Testis (tissue), 2 donors: ENCODE measurements at regions not wholly inside any gene's neighbourhood (a gene's known extent, or its start where the extent isn't known, plus 50 kb on each side); places are given as distances from the start of the nearest gene placed in this dataset.

ENCODE experiments used
- DNase-seq: peaks from one replicate; pipeline ENCODE4 v3.0.0-alpha.2; 2019
- H3K27ac ChIP-seq, 2 donors: fragments of 200-600 bp; sonication (generic); one replicate each; pipeline ENCODE4 v1.5.1; 2019
- H3K27me3 ChIP-seq: fragments of 200-600 bp; sonication (generic); one replicate; pipeline ENCODE4 v1.5.1; 2019
- H3K36me3 ChIP-seq: fragments of 200-600 bp; sonication (generic); one replicate; pipeline ENCODE4 v1.5.1; 2017; ENCODE audit warnings: low read depth; ENCODE audit errors: missing control alignments
- H3K4me1 ChIP-seq: fragments of 200-600 bp; sonication (generic); one replicate; pipeline ENCODE4 v1.5.1; 2019
- H3K4me3 ChIP-seq, 2 donors: fragments of 200-600 bp; sonication (generic); one replicate each; pipeline ENCODE4 v1.5.1; 2017 to 2019
- H3K9me3 ChIP-seq: fragments of 200-600 bp; sonication (generic); one replicate; pipeline ENCODE4 v1.5.1; 2017
- CTCF ChIP-seq, 3 experiments: fragments of 450-650 bp in 2 of 3; fragments of 200-600 bp in 1 of 3; sonication (generic) in 1 of 3; IDR thresholded peaks; one replicate each; pipeline ENCODE4 v1.5.1; 2016 to 2019; ENCODE audit warnings: antibody characterized with exemption in 3 of 3, mild to moderate bottlenecking in 2 of 3, moderate library complexity in 1 of 3
- POLR2A ChIP-seq: fragments of 450-650 bp; IDR thresholded peaks from one replicate; pipeline ENCODE4 v1.6.1; 2017; ENCODE audit warnings: antibody characterized with exemption, mild to moderate bottlenecking, moderate library complexity
- WGBS, 2 donors: methylation state at CpG; one replicate each; pipeline ENCODE4 v1.1.5; 2018; 5-methylcytosine and 5-hydroxymethylcytosine counted together
- intact Hi-C: fragments of 100-400 bp; cut with DNase I; formaldehyde crosslinking; loops from one replicate; pipeline ENCODE4 v1.15.1; 2023; ENCODE audit warnings: low total_unique reads

GRCh38 chr6:113281431-113281830, 575.7 kb upstream of the MARCKS start:
- TF ChIP-seq CTCF (IDR thresholded peaks at IDR 0.05) (no peak), POLR2A (no peak)
- DNase-seq, result no peak
- H3K4me3 ChIP-seq, result no peak overlapping the region
- intact Hi-C loops, result no loop called here
- H3K27me3 ChIP-seq, result no peaks in the 10 kb centered on the region
- H3K27ac ChIP-seq, result no peak overlapping the region
- H3K4me1 ChIP-seq, result no peaks in the 10 kb centered on the region
- WGBS, 2 donors, result 58 to 60% methylated on average over 1 of the region's 1 CpG
- no peaks in the 10 kb centered on the region for H3K9me3 ChIP-seq
- no peaks in the 10 kb centered on the region for H3K36me3 ChIP-seq

- Histone ChIP-seq H3K27me3 (no peaks in the 10 kb centered on the region), H3K9me3 (no peaks in the 10 kb centered on the region), H3K4me3 (no peak overlapping the region), H3K4me1 (no peaks in the 10 kb centered on the region), H3K27ac (no peak overlapping the region), H3K36me3 (no peaks in the 10 kb centered on the region)
- DNase-seq, result no peak
- intact Hi-C loops, result no loop called here
- 89% methylated on average over 2 of the region's 2 CpGs for WGBS, 2 donors
- TF ChIP-seq POLR2A (no peak), CTCF (IDR thresholded peaks at IDR 0.05) (no peak)
Measured at GRCh38 chr6:113287396-113287795, 569.7 kb upstream of the MARCKS start.

- H3K9me3 ChIP-seq, result no peaks in the 10 kb centered on the region
- TF ChIP-seq CTCF (IDR thresholded peaks at IDR 0.05) (no peak), POLR2A (no peak)
- no peaks in the 10 kb centered on the region for H3K27me3 ChIP-seq
- H3K36me3 ChIP-seq, result no peaks in the 10 kb centered on the region
- intact Hi-C loops, result no loop called here
- H3K4me1 ChIP-seq, result no peaks in the 10 kb centered on the region
- no peak overlapping the region for H3K4me3 ChIP-seq
- 95 to 100% methylated on average over 1 of the region's 1 CpG for WGBS, 2 donors
- no peak for DNase-seq
- H3K27ac ChIP-seq, result no peak overlapping the region
Measured at GRCh38 chr6:113288409-113288808, 568.7 kb upstream of the MARCKS start.

- Histone ChIP-seq H3K27ac (no peak overlapping the region), H3K36me3 (no peaks in the 10 kb centered on the region), H3K4me3 (no peak overlapping the region), H3K4me1 (no peaks in the 10 kb centered on the region), H3K27me3 (no peaks in the 10 kb centered on the region), H3K9me3 (no peaks in the 10 kb centered on the region)
- DNase-seq, result no peak
- WGBS, 2 donors, result 87 to 93% methylated on average over 6 of the region's 6 CpGs
- TF ChIP-seq CTCF (IDR thresholded peaks at IDR 0.05) (no peak), POLR2A (no peak)
- intact Hi-C loops, result no loop called here
Measured at GRCh38 chr6:113289166-113289565, 568.0 kb upstream of the MARCKS start.

DNA sequence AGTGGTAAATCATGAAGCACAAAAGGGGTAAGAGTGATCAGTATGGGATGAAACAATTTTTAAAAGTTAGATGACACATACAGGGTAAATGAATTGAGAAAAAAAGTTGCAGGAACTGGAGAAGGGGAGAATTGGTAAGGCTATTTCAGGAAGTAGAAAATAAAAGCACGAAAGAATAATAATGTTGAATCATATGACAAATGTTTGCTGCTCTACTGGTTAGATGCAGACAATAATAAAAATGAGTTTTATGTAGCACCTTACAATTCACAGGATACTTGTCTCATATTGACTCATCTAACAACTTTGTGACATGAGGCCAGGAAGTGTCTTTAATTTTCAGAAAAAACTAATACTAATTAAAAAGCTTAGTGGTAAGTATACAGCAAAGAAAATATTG, 566.5 kb upstream of the MARCKS start:
- Histone ChIP-seq H3K27me3 (no peaks in the 10 kb centered on the region), H3K4me1 (no peaks in the 10 kb centered on the region), H3K27ac (no peak overlapping the region), H3K4me3 (no peak overlapping the region), H3K9me3 (no peaks in the 10 kb centered on the region), H3K36me3 (no peaks in the 10 kb centered on the region)
- intact Hi-C loops, result no loop called here
- no peak for DNase-seq
- no peak for TF ChIP-seq CTCF (IDR thresholded peaks at IDR 0.05)
- no peak for TF ChIP-seq POLR2A
- 90 to 97% methylated on average over 1 of the region's 1 CpG for WGBS, 2 donors
